ENCODE measurements at regions not wholly inside any gene's neighbourhood (a gene's known extent, or its start where the extent isn't known, plus 50 kb on each side); places are given as distances from the start of the nearest gene placed in this dataset.
A peak's percentile ranks its signal among the peaks of the same experiment; 100 is the strongest.

DNA sequence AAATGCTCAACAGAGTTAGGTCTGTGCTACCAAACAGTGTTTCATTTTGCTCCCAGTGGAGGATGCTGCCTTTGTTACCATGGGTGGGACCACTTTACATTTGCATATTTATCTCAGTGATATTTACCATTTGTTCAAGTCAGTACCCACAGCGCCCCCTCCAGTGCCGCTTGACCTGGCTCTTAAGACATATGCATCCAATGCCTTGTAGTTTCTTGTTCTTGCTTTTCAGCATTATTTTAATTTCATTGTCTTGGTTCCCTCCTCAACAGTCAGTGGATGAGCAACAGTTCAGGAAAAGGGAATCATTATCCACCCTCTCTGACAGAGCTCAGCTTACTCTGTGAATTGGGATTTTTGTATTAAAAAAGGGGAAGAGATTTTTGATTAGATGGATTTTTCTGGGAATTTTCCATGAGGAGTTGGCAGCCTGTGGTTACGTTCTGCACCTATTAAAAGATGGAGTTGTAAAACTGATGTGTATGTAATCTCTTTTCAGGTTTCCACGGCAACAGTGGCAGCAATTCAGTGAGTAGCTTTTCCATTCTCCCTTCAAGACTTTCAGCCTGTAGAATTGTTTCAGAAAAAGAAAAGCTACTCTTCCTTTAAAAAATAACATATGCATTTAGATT is 240.5 kb upstream of the DAAM1 start:
- DNase-seq (ENCODE audit: low spot score): no peak

GRCh38 chr14:58950555-58950954 is 237.9 kb upstream of the DAAM1 start:
- no peak for DNase-seq (ENCODE audit: low spot score)

- DNase-seq (ENCODE audit: low spot score): no peak
These were observed 237.3 kb upstream of the DAAM1 start for GRCh38 chr14:58951143-58951542.

DNA sequence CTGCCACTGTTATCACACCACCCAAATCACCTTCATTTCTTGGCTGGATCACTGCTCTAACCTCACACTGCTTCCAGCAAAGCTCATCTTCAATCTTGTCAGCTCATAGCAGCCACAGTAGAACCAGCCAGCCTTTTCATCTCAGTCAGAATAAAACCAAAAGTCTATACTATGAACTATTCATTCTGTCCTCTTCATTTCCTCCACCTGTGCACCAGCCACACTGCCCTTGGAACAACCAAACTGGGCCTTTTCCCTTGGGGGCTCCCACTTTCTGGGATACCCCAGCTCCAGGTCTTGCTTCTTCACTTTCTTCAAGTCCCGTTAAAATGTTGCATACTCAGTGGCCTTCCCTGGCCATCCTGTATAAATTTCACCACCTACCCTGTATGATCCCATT is 234.4 kb upstream of the DAAM1 start:
- DNase-seq (ENCODE audit: low spot score): no peak

DNA sequence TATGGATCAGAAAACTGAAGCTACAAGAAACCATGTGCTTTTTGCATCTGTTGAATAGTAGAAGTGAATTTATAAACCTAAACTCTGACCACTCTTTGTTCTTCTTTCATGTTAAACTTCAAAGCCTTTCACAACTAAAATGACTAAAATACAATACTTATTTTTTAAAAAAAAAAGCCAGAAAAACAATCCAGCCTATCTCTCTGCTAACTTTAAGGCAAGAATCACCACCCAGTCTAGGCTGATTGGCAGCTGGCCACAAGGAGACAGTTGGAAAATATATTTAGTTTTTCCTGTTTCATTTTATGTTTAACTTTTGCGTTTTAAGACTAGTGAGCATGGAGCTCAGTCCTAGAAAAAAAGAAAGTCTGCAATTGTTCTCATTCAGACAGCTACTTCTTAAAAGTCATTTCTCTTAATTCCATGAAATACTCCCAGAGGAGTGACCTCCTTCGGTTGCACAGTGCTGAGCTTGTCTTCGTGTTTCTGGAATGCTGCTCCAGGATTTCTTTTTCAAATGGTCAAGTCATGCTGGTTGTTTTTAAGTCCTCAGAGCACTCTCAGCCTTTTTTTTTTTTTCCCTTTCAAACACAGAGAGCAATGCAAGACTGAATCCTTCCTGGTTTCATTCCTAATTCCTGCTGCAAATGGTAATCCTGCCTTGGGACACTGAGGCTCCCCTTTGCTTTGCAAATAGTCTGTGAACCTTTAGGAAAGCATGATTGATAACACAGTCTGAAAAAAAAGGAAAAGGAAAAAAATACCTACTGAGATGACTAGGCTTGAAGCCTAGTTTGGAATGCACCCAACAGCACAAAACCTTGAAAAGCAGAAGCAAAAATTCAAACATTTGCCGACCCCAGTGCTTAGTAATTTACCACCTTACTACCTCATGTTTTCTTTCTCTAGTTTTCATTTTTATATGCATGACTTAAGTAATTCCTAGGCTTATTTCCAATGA is 233.3 kb upstream of the DAAM1 start:
- DNase-seq (ENCODE audit: low spot score): no peak

DNA sequence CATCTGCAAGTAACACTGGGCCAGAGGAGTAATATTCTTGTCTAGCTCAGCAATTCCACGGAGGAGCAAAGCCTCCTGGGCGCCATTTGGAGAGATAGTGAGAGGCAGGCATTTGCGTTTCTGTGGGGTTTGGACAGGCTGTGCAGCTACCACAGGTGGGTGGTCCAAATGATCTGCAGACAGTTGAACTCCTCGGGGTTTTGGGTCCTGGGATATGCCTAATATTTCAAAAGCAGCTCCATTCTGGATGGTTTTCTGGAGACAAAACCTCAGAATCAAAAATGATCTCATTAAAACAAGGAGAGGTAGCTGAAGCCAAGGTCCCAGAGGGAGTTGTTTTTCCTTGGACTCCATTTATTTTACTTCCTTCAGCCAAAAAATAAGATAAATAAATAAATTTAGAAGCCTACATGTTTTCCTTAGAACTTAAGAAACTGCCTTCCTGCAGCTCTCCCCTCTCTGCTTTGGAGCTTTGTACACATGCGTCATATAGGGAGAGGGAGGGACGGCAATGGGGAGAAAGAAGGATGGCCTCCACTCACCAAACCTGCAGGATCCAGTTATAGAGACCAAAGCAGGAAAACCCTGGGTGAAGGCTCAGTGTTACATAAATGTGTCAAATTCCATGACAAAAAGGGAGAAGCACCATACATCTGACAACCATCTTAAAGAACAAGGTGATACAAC is 227.3 kb upstream of the DAAM1 start:
- no peak for DNase-seq (ENCODE audit: low spot score)

DNA sequence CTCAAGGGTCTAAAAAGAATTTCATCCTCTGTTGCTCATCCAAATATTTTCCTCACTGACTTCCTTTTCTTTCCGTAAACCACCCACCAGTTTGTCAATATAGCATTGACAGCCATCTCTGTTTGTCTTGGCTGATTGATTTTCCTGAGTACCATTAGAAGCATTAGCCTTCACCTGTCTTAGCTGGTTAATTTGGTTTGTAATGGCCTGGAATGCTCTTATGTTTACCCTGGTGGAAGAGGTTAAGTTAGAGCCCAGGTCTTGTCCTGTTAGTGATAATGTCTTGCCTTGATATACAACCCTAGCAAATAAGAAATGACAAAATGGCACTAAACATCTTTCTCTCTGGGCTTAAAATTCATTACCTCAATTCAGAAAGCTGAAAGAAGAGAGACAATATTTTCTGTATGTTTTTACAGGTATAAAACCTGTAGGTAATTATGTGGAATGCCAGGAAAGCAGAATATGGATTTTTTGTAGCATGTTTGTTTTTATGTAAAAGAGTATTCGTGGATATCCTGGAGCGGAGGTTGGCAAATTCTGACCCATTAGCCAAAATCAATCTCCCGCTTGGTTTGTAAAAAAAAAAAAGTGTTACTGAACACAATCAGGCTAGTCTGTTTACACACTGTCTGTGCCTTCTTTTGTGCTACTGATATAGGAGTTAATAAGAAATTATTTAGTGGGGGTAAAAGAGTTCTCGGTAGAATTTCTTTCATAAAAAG is 224.4 kb upstream of the DAAM1 start:
- no peak for DNase-seq (ENCODE audit: low spot score)

- no peak for DNase-seq (ENCODE audit: low spot score)
These were observed 223.9 kb upstream of the DAAM1 start for GRCh38 chr14:58964598-58964928.

DNA sequence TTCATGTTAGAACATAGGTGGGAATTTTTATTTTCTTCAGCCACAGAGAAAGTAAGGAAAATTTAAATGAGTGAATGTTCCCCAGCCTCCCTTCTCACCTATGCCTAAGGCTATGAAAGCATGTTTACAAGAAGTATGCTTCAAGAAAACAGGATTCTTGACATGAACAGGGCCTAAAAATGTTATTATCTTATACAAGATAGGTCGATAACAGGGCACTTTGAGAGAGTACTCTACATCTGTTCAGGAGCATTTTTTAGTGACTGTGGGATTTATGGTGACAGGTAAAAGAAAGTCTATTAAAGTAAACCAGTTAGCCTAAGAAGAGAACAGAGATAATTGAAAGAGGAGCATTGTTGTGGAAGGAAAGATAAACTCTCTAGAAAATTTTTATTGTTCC is 222.9 kb upstream of the DAAM1 start:
- DNase-seq (ENCODE audit: low spot score): no peak

- DNase-seq (ENCODE audit: low spot score): no peak
These were observed 221.5 kb upstream of the DAAM1 start for GRCh38 chr14:58966997-58967396.

DNA sequence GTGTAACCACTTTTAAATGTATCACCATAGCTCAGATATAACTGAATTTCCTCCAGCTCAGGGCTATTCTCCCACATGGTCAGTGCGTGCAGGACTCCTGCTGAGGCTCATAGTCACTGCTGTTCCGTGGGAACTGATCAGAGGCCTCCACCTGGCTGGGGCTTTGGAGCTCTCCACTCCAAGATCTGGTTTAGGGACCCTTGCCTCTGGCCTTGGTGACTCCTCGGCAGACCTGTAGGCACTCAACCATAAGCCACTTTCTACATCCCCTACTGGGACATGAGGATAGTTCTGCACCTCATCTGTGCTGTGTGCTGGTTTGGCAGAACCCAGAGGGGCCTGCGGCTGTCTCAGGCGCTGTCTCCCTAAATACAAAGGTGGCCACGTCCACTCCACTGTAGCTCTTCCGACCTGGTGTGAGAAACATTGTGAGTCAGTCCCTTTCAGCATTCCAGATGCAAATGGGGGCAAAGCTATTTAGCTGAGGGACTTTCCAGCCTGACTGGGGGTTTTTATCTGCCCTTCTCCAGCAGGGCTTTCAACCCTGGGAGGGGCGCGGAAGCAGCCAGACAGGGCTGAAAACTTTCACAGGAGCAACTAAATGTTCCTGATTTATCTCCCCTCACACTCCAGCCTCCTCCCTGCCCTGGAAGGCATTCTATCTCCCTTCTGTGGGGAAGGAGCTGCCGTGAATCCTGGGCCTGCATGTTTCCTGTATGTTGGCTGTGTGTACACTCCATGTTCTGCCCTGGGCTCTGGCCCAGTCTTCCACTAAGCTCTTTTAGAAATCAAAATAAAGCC is 218.3 kb upstream of the DAAM1 start:
- DNase-seq (ENCODE audit: low spot score): no peak

GRCh38 chr14:58972233-58973017 is 216.0 kb upstream of the DAAM1 start:
- DNase-seq (ENCODE audit: low spot score): no peak

DNA sequence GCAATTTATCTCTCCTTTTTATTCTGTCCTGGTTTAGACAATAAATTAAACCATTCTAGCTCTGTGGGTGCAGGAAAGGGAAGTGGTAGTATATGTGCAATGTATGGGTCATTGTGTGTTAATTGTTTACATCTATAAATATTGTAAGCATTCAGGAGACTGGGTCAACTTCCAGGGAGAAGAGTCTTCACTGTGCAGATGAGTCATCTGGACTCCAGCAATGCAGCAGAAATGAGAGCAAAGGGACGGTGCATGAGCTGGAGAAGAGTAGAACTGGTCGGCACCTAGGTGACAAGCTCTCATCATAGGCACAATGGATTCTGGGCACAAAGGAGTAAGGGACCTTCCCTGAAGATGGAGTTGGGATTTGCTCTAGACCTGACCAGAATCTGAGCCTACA is 211.1 kb upstream of the DAAM1 start:
- no peak for DNase-seq (ENCODE audit: low spot score)

DNA sequence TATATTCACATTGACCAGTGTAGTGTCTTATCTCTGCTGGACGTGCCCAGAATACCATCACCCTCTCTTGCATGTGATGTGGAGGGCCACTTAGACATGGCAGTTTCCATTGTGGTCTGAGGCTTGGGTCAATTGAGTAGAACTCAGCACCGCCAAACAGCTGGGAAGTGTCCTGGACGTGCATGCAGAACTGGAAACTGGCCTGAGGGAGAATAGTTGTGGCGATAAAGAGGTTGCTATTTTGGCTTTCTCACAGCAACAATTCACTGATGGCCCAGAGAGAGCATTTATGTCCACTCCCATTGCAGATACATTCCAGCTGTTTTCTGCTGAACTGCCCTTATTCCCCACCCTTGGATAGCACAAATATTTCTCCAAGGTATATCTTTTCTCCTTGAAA is 210.1 kb upstream of the DAAM1 start:
- DNase-seq (ENCODE audit: low spot score): no peak

DNA sequence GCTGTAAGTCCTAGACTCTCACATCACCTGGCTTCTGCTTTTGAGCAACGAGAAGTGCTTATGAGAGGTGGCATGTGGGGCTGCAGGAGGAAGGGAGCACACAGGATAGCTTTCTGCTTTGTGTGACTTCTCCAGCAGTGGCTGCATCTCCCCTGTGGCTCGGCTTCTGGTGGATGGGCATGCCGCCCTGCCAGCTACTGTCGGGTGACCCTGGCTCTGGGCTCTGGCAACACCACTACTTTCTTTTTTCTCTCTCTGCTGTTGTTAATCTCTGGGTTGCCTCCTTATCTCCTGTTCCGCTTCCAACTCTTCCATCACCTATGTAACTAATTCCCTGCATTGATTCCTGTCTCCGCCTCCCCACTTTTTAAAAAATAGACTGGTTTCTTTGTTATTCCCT is 209.1 kb upstream of the DAAM1 start:
- DNase-seq (ENCODE audit: low spot score): no peak

GRCh38 chr14:58981840-58982239 is 206.6 kb upstream of the DAAM1 start:
- no peak for DNase-seq (ENCODE audit: low spot score)

- no peak for DNase-seq (ENCODE audit: low spot score)
These were observed 202.7 kb upstream of the DAAM1 start for GRCh38 chr14:58985786-58986185.

DNA sequence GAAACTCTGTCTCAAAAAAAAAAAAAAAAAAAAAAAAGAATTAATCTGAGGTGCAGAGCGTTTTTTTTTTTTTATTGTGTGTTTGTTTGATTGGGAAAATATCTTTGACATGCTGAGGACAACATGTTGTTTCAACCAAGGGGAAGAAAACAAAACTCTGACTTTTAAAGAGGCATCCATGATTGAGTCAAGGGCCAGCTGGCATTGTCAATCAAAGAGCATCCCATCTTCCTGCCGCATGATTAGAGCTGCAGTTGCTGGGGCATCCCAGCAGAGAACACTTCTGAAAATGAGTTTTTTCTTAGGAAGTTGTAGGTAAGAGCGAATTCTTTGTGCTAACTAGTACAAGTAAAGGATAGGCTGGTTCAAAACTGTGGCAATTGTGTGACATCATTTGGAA is 200.9 kb upstream of the DAAM1 start:
- DNase-seq (ENCODE audit: low spot score): no peak

DNA sequence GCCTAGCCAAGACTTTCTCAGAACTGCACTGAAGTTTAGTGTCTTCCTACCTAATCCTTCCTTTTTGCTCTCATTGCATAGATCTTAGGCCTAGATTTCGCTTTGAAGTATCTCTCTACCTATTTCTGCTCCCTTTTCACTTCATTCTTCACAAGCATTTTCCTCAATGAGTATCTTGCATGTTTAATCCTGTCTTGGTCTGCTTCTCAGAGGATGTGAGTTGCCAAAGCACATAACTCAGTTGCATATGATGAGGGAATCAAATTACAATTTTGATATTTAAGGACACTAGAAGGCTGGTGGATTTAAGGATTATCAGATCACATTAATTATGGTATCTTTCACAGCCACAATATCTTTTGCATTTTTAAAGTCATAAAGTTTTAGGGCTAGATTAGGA is 195.5 kb upstream of the DAAM1 start:
- no peak for DNase-seq (ENCODE audit: low spot score)

- DNase-seq (ENCODE audit: low spot score): no peak
These were observed 194.3 kb upstream of the DAAM1 start for GRCh38 chr14:58994130-58994529.

DNA sequence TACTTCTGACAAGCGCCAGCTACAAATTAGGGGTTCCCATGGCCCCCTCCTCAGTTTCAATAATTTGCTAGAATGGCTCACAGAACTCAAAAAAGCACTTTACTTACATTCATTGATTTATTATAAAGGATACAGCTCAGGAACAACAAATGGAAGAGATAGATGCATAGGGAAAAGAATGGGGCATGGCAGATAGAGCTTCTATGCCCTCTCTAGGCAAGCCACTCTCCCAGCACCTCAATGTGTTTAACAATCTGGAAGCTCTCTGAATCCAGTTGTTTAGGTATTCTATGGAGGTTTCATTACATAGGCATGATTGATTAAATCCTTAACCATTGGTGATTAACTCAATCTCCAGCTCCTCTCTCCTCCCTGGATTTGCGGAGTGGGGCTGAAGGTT is 184.5 kb upstream of the DAAM1 start:
- DNase-seq (ENCODE audit: low spot score): peak; percentile 33

Measured in GM03348 (cell line).